Ishikawa (cell line): ENCODE measurements at regions not wholly inside any gene's neighbourhood (a gene's known extent, or its start where the extent isn't known, plus 50 kb on each side); places are given as distances from the start of the nearest gene placed in this dataset.

Source experiments
- CEBPB ChIP-seq: IDR thresholded peaks from 2 replicates; pipeline ENCODE4 v1.6.1; 2012
- CREB1 ChIP-seq: IDR thresholded peaks from 2 replicates; pipeline ENCODE4 v1.6.1; 2012; ENCODE audit warnings: low read depth
- EGR1 ChIP-seq: IDR thresholded peaks from 2 replicates; pipeline ENCODE4 v1.6.1; 2012
- EP300 ChIP-seq: IDR thresholded peaks from 2 replicates; pipeline ENCODE4 v1.6.1; 2012; ENCODE audit warnings: borderline replicate concordance
- FOXM1 ChIP-seq: IDR thresholded peaks from 2 replicates; pipeline ENCODE4 v1.6.1; 2012; ENCODE audit warnings: low read depth, borderline replicate concordance
- NFIC ChIP-seq: IDR thresholded peaks from 2 replicates; pipeline ENCODE4 v1.6.1; 2012
- RAD21 ChIP-seq: IDR thresholded peaks from 2 replicates; pipeline ENCODE4 v1.6.1; 2012; ENCODE audit warnings: low read depth
- REST ChIP-seq: IDR thresholded peaks from 2 replicates; pipeline ENCODE4 v1.6.1; 2012; ENCODE audit warnings: low read depth, mild to moderate bottlenecking
- TAF1 ChIP-seq: IDR thresholded peaks from 2 replicates; pipeline ENCODE4 v1.6.1; 2012; ENCODE audit warnings: low read depth, mild to moderate bottlenecking
- TCF12 ChIP-seq: IDR thresholded peaks from 2 replicates; pipeline ENCODE4 v1.6.1; 2012; ENCODE audit warnings: low read depth
- TEAD4 ChIP-seq: IDR thresholded peaks from 2 replicates; pipeline ENCODE4 v1.6.1; 2012
- USF1 ChIP-seq: IDR thresholded peaks from 2 replicates; pipeline ENCODE4 v1.6.1; 2012
- YY1 ChIP-seq: IDR thresholded peaks from 2 replicates; pipeline ENCODE4 v1.6.1; 2012; ENCODE audit warnings: low read depth
- ZBTB7A ChIP-seq: IDR thresholded peaks from 2 replicates; pipeline ENCODE4 v1.6.1; 2012; ENCODE audit warnings: low read depth
- TF ChIP-seq, protein P1 (sequence below): IDR thresholded peaks from 2 replicates; pipeline ENCODE4 v1.6.1; 2012

GRCh38 chr16:51056331-51056730, 94.7 kb downstream of the SALL1 start:
- TF ChIP-seq USF1 (no peak), CEBPB (no peak), NFIC (no peak), FOXM1 (no peak), EGR1 (no peak), RAD21 (no peak), YY1 (no peak), TCF12 (no peak), ZBTB7A (no peak), TEAD4 (no peak), EP300 (no peak), REST (no peak), CREB1 (no peak), TAF1 (no peak)
- TF ChIP-seq, protein P1, sequence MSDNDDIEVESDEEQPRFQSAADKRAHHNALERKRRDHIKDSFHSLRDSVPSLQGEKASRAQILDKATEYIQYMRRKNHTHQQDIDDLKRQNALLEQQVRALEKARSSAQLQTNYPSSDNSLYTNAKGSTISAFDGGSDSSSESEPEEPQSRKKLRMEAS: no peak

GRCh38 chr16:51055434-51055833, 95.6 kb downstream of the SALL1 start:
- TF ChIP-seq EP300 (no peak), EGR1 (no peak), YY1 (no peak), FOXM1 (no peak), CEBPB (no peak), USF1 (no peak), RAD21 (no peak)
- TF ChIP-seq, protein P1: no peak

GRCh38 chr16:51053775-51054174, 97.3 kb downstream of the SALL1 start:
- TF ChIP-seq TCF12: no peak
- TF ChIP-seq YY1: no peak
- TF ChIP-seq USF1: peak; percentile 86
- no peak for TF ChIP-seq FOXM1

DNA sequence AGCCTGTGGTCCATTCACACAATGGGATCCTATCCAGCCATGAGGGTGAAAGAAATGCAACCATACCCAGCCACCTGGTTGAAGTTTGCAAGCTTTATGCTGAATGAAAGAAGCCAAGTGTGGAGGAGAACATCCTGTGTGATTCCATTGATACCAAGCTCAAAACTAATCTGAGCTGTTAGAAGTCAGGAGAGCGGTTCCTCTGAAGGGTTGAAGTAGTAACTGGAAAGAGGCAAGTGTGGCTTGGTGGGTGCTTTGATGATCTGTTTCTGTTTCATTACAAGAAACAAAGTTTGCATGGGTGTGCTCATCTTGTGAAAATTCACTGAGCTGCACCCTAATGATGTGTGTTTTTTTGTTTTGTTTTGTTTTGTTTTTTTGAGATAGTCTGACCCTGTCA, 99.4 kb downstream of the SALL1 start:
- TF ChIP-seq TEAD4: no peak
- no peak for TF ChIP-seq YY1

GRCh38 chr16:51050377-51050706, 100.7 kb downstream of the SALL1 start:
- no peak for TF ChIP-seq EP300

DNA sequence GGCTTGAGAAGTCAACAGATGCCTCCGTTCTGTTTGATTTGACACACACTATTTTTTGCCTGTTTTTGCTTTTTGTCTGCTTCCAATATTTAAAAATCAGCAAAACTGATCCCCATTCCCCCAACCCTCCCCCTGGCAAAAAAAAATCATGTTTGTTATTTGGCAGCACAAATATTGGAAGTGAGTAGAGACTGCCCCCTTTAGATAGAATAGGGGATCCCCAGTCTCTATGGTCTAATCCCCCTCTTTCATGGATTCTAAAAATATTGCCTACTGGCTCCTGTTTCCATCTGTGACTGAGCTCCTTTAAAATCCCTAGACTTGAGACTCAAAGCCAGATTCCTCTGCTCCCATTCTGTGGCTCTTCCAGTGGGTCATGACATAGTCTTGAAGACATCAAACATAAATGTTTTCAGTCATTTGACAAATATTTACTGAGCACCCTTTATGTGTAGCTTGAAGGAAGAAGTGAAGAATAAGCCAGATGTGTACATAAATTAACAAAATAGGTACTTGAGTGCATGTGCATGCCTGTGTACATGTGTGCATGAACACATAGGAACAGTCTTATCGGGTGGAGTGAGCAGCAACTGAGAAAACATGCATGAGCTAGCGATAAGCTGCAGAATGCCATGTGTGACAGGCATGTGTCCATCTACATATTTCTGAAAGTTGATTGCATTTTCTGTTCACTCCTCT, 101.2 kb downstream of the SALL1 start:
- TF ChIP-seq, protein P1: no peak
- TF ChIP-seq RAD21: peak; percentile 49
- no peak for TF ChIP-seq NFIC
- TF ChIP-seq REST: no peak

DNA sequence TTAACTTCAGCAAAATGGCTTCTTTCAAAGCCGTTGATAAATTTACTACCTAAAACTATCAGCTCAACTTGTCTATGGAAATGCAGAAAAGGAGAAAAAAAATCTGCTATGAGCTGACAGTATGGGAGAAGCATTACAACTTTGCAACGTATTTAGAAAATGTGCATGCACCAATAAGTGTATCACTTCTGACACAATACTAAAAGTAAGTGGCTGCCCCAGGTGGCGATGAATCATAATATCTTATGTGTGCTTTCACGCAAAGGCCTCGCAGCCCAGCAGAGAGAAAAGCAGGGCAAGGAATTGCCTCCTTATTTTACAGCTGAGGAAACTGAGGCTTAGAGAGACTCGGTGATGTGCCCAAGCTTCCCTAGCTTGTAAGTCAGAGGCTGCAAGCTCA, 101.8 kb downstream of the SALL1 start:
- TF ChIP-seq CEBPB (no peak), TEAD4 (no peak), ZBTB7A (no peak), CREB1 (no peak), TCF12 (no peak), USF1 (no peak), YY1 (no peak)
